ENCODE measurements at regions not wholly inside any gene's neighbourhood (a gene's known extent, or its start where the extent isn't known, plus 50 kb on each side); places are given as distances from the start of the nearest gene placed in this dataset.

GRCh38 chr13:82797876-82798275, 1084.4 kb downstream of the SLITRK1 start:
- no peak for TF ChIP-seq CTCF (IDR thresholded peaks at IDR 0.05)
- intact Hi-C loops (cut with DNase I), result no loop called here
- ATAC-seq, result no peak

GRCh38 chr13:82791035-82791434, 1091.2 kb downstream of the SLITRK1 start:
- no peaks in the 10 kb centered on the region for H3K4me1 ChIP-seq
- no peak for ATAC-seq
- TF ChIP-seq CTCF (IDR thresholded peaks at IDR 0.05), result no peak
- WGBS, 3 donors, result 21 to 24% (median 22%) methylated on average over 4 of the region's 4 CpGs
- no peak for DNase-seq
- intact Hi-C loops (cut with DNase I), result no loop called here
- H3K27me3 ChIP-seq (ENCODE audit: insufficient read depth in 3 of 3, low read length in 2 of 3), result no peaks in the 10 kb centered on the region
- H3K36me3 ChIP-seq (ENCODE audit: insufficient read depth in 1 of 2, low read depth in 1 of 2), result no peaks in the 10 kb centered on the region
- H3K9me3 ChIP-seq, result no peaks in the 10 kb centered on the region
- H3K27ac ChIP-seq, result no peak overlapping the region
- H3K4me3 ChIP-seq, result no peak overlapping the region

More at GRCh38 chr13:82797876-82798275, 1084.4 kb downstream of the SLITRK1 start:
- H3K36me3 ChIP-seq (ENCODE audit: insufficient read depth in 1 of 2, low read depth in 1 of 2), result no peaks in the 10 kb centered on the region
- no peaks in the 10 kb centered on the region for H3K4me1 ChIP-seq
- DNase-seq, result no peak
- H3K27ac ChIP-seq, result no peak overlapping the region
- H3K4me3 ChIP-seq, result no peak overlapping the region
- 40 to 52% (median 50%) methylated on average over 1 of the region's 1 CpG for WGBS, 3 donors
- H3K9me3 ChIP-seq, result no peaks in the 10 kb centered on the region
- H3K27me3 ChIP-seq (ENCODE audit: insufficient read depth in 3 of 3, low read length in 2 of 3), result no peaks in the 10 kb centered on the region

DNA sequence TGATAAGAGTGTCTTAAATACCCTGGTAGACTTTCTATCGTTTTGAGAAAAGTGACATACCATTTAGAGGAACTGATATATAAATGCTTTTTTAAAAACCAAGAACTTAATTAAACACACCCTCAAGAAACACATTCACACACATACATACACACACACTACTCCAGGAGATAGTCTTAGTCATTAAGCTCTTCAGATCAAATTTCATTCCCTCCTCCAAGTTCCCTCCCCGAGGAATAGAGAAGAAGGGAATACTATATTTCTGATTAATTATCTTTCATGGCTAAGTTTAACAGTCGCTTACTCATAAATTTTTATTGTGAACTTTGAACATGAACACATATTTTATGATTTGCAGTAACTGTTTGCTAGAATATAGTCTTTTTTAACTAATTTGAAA, 1109.5 kb downstream of the SLITRK1 start:
- no peak overlapping the region for H3K4me3 ChIP-seq
- no peaks in the 10 kb centered on the region for H3K36me3 ChIP-seq (ENCODE audit: insufficient read depth in 1 of 2, low read depth in 1 of 2)
- H3K4me1 ChIP-seq, result no peaks in the 10 kb centered on the region
- no peak overlapping the region for H3K27ac ChIP-seq
- TF ChIP-seq CTCF (IDR thresholded peaks at IDR 0.05), result no peak
- no peak for DNase-seq
- no peak for ATAC-seq
- intact Hi-C loops (cut with DNase I), result no loop called here
- H3K9me3 ChIP-seq, result no peaks in the 10 kb centered on the region
- WGBS, 3 donors, result 25 to 39% (median 38%) methylated on average over 3 of the region's 3 CpGs
- no peaks in the 10 kb centered on the region for H3K27me3 ChIP-seq (ENCODE audit: insufficient read depth in 3 of 3, low read length in 2 of 3)

DNA sequence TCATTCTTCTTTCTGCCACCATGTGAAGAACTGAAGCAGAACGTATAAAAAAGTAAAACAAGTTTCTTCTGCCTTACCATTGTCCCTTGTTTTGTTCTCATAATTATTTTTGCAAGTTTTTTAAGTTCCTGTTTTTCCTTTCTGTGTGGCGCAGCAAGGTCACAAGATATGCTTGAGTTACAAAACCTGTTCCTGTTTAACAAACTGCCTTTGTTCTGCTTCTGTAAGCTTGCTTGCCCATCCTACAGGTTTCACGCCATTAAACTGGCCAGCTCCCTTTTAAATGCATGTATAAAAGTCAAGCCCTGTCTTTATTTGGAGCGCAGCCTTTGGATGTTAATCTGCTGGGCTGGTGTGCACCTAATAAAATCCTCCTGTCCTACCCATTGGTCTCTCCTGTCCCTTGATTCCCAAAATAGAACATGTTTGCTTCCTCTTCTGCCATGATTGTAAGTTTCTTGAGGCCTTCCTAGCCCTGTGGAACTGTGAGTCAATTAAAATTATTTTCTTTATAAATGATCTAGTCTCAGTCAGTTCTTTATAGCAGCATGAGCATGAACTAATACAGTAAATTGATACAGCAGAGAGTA, 1115.4 kb downstream of the SLITRK1 start:
- no peaks in the 10 kb centered on the region for H3K36me3 ChIP-seq (ENCODE audit: insufficient read depth in 1 of 2, low read depth in 1 of 2)
- WGBS, 3 donors, result 43 to 88% (median 83%) methylated on average over 4 of the region's 4 CpGs
- intact Hi-C loops (cut with DNase I), result no loop called here
- ATAC-seq, result no peak
- H3K27me3 ChIP-seq (ENCODE audit: insufficient read depth in 3 of 3, low read length in 2 of 3), result no peaks in the 10 kb centered on the region
- no peak overlapping the region for H3K27ac ChIP-seq
- no peaks in the 10 kb centered on the region for H3K9me3 ChIP-seq
- H3K4me1 ChIP-seq, result no peaks in the 10 kb centered on the region
- DNase-seq, result no peak
- no peak for TF ChIP-seq CTCF (IDR thresholded peaks at IDR 0.05)
- no peak overlapping the region for H3K4me3 ChIP-seq

GRCh38 chr13:82758044-82758443, 1124.2 kb downstream of the SLITRK1 start:
- H3K36me3 ChIP-seq (ENCODE audit: insufficient read depth in 1 of 2, low read depth in 1 of 2), result no peaks in the 10 kb centered on the region
- no peak overlapping the region for H3K4me3 ChIP-seq
- no peak overlapping the region for H3K27ac ChIP-seq
- TF ChIP-seq CTCF (IDR thresholded peaks at IDR 0.05), result no peak
- no peak for DNase-seq
- 86 to 100% (median 96%) methylated on average over 1 of the region's 1 CpG for WGBS, 3 donors
- no peaks in the 10 kb centered on the region for H3K4me1 ChIP-seq
- intact Hi-C loops (cut with DNase I), result no loop called here
- H3K27me3 ChIP-seq (ENCODE audit: insufficient read depth in 3 of 3, low read length in 2 of 3), result no peaks in the 10 kb centered on the region
- H3K9me3 ChIP-seq, result no peaks in the 10 kb centered on the region
- no peak for ATAC-seq
